GM18517 (cell line): ENCODE measurements at regions not wholly inside any gene's neighbourhood (a gene's known extent, or its start where the extent isn't known, plus 50 kb on each side); places are given as distances from the start of the nearest gene placed in this dataset.
"Not testable (repeated sequence)": the region's sequence is repeated elsewhere in the genome, so short reads cannot be mapped to it uniquely, and the experiment has no call there.

Experiments used
- ATAC-seq: cut with Tn5 transposase; IDR thresholded peaks from one replicate; pipeline ENCODE4 v1.9.1; 2021; ENCODE audit warnings: mild to moderate bottlenecking, moderate library complexity; ENCODE audit not compliant: unreplicated experiment

GRCh38 chr14:101301011-101301410 lies 260.3 kb upstream of the DIO3 start:
- no peak for ATAC-seq

- not testable (repeated sequence) for ATAC-seq
These were observed 254.1 kb upstream of the DIO3 start for GRCh38 chr14:101307162-101307561.

- not testable (repeated sequence) for ATAC-seq
These were observed 250.1 kb upstream of the DIO3 start for GRCh38 chr14:101311186-101311585.

- ATAC-seq = no peak
These were observed 248.0 kb upstream of the DIO3 start for GRCh38 chr14:101313268-101313667.

- no peak for ATAC-seq
These were observed 245.4 kb upstream of the DIO3 start for GRCh38 chr14:101315802-101316296.

- no peak for ATAC-seq
These were observed 243.0 kb upstream of the DIO3 start for GRCh38 chr14:101318271-101318670.

GRCh38 chr14:101320396-101320795 lies 240.9 kb upstream of the DIO3 start:
- no peak for ATAC-seq

GRCh38 chr14:101322223-101322622 lies 239.1 kb upstream of the DIO3 start:
- no peak for ATAC-seq

GRCh38 chr14:101323111-101323510 lies 238.2 kb upstream of the DIO3 start:
- ATAC-seq = no peak

- not testable (repeated sequence) for ATAC-seq
These were observed 237.6 kb upstream of the DIO3 start for GRCh38 chr14:101323614-101324235.

GRCh38 chr14:101325319-101325718 lies 236.0 kb upstream of the DIO3 start:
- ATAC-seq = no peak

- ATAC-seq = no peak
These were observed 232.8 kb upstream of the DIO3 start for GRCh38 chr14:101328412-101329028.

GRCh38 chr14:101330416-101331140 lies 230.7 kb upstream of the DIO3 start:
- ATAC-seq = no peak

GRCh38 chr14:101331141-101331525 lies 230.2 kb upstream of the DIO3 start:
- no peak for ATAC-seq

- no peak for ATAC-seq
These were observed 229.6 kb upstream of the DIO3 start for GRCh38 chr14:101331661-101332169.

GRCh38 chr14:101332281-101332680 lies 229.0 kb upstream of the DIO3 start:
- ATAC-seq = no peak

- ATAC-seq = no peak
These were observed 227.7 kb upstream of the DIO3 start for GRCh38 chr14:101333335-101334280.

GRCh38 chr14:101334656-101335055 lies 226.6 kb upstream of the DIO3 start:
- no peak for ATAC-seq

- no peak for ATAC-seq
These were observed 226.1 kb upstream of the DIO3 start for GRCh38 chr14:101335061-101335661.

GRCh38 chr14:101336183-101336582 lies 225.1 kb upstream of the DIO3 start:
- no peak for ATAC-seq
